Astrocyte of the hippocampus (primary cell): ENCODE measurements at regions not wholly inside any gene's neighbourhood (a gene's known extent, or its start where the extent isn't known, plus 50 kb on each side); places are given as distances from the start of the nearest gene placed in this dataset.

ENCODE experiments used
- DNase-seq: peaks from one replicate; pipeline ENCODE4 v3.0.0; 2011; ENCODE audit warnings: low read depth, low spot score

DNA sequence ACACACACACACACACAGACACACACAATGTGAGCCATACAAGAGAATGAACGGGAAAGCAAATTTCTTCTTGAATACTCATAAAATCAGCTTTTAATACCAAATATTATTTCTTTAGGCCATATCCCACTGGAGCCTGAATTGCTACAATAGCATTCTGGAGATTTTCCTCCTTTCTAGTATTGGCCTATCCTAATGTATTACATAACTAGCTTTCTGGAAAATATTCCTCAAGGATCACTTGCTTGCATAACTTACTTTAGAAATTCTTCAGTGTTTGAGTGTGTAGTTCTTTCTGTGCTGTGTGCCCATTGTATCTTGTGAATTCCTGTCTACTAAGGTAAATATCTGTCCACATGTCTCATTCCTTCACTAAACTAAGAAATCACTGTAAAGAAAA, 351.0 kb upstream of the MCTP2 start:
- DNase-seq = no peak

DNA sequence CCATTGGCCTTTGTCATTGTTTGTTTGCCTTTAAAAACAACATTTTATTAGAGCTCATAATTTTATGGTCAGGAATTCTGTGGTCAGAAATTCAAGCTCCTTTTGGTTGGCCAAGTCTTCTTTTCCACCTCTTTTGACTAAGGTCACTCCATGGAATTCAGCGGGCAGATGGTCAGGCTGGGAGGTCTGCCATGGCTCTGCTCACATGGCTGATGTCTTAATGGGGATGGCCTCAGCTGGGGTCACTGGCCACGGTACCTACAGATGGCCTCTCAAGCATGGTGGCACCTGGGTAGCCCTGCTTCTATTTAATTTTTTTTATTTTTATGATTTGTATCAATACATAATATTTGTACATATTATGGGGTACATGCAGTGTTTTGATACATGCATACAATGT, 360.8 kb upstream of the MCTP2 start:
- no peak for DNase-seq

DNA sequence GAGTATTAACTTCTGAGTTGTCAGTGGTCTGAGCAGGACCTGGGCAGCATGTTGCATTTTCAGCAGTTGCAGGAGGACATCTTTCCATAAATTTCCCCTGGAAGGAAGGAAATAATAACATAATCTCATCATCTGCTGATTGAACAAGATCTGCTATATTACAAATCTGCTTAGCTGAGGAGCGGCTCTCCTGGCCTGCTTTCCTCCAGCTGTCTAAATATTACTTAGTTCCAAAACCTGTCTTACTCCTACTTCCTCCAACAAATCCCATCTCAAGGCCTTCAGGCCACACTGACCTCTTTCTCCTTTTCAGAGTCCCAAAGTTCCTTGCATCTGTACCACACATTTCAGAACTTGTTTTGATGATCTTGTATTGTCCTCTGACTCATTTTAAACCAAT, 364.4 kb upstream of the MCTP2 start:
- DNase-seq = no peak

DNA sequence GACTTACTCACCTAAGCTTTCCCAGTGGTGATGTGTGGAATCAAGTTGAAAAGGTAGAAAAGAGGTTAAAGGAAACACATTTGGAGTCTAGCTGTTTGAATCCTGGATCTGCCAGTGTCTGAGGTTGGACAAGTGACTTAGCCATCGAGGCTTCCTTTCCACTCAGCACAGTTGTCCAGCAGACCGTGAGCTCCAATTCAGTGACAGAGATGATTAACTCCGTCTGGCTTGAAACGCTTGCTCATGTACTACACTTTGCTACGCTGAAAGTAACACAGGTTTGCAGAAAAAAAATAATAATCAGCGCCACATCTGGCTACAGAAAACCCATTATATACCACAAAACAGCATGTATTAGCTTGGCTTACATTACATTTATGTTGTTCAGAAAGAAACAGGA, 364.9 kb upstream of the MCTP2 start:
- no peak for DNase-seq

DNA sequence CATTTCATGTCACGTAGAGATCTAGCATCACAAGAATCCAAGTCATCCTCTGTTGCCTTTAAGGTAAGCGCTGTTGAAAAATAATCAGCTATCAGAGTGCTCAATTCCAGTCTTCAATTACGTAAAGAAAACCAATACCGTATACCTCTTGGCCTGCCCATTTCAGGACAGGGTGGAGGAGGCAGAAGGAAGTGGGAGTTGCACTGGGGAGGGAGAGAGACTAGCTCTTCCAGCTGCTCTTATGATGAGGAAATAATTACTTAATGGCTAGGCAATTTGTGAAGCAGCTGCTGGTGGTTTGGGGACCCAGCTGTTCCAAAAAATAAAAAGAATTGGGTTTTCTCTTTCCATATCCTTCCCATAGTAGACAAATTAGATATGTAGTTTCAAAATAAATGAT, 365.8 kb upstream of the MCTP2 start:
- no peak for DNase-seq

DNA sequence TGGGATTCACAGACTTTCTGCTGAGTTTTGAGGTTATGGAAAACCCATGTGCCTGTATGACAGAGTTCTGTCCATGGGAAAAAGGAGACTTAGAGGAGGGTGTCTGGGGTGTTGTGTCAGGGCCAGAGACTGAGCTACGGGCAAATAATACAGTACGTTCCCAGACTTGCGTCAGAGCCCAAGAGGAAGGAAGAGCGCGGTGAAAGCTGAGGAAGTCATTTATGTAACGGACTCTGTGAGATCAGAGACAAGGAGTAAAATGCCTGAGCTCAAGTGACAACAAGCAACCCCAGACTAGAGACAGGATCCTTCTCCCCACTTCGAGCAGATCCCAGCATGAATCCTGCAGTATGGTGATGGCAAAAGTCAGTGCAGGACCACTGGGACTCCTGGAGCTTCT, 368.6 kb upstream of the MCTP2 start:
- no peak for DNase-seq

DNA sequence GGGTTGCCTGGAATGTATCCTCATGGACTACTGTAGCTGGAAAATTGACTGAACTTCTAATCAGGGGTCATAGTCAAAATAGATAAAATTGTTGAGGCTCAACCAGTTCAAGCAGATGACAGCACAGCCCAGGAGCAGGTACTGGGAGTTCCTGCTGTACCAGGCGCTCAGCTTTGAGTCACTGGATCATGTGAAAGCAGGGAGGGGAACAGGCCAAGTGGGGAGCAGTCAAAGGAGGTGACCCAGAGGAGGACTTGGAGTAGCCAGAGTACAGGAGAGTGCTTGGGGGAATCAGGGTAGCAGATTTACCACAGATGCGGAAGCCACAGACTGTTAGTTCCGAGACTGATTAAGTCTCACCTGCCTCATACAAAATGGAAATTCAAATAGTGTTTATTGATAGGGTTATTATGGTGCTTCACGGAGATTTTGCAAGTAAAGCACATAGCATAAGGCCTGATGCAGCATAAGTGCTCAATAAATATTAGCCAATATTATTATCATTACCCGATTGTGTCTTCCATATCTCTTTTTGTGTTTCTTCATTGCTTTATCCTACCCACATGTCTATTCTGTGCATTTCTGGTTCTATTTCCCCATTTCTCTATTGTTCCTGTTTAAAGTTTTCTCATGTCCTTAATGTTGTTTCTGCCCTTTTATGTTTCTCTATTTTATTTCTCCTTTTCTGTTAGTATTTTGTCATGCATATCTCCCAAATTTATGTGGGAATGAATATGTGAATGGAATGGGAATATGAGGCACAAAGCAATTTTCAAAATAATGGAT, 369.2 kb upstream of the MCTP2 start:
- no peak for DNase-seq

DNA sequence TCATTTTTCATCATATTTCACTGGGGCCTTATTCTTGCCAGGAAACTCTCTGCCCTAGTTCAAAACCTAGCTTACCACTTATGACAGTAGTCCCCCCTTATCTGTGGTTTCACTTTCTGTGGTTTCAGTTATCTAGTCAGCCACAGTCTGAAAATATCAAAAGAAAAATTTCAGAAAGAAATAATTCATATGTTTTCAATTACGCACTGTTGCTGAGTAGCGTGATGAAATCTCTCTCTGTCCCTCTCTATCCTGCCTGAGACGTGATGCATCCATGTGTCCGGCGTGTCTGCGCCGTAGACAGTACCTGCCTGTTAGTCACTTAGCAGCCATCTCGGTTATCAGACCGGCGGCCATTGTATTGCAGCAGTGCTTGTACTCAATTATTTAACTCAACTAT, 369.9 kb upstream of the MCTP2 start:
- no peak for DNase-seq

DNA sequence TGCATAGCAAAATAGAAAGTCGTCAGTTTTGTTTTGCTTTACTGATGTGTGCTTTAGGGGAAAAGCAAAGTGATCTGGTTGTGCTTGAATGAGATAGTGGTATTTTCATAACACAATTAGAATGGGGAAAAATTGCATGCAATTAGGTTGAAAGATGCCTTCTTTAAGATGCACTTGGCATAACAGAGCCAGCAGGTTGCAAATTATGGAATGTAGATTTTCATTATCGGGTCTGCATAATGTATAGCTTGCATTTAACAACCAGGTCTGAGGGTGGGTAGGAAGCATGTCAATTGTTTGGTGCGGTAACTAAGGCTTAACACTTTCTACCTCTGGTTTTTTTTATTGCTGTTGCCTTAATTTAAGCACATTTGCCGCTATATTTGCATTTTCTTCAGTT, 370.7 kb upstream of the MCTP2 start:
- no peak for DNase-seq

DNA sequence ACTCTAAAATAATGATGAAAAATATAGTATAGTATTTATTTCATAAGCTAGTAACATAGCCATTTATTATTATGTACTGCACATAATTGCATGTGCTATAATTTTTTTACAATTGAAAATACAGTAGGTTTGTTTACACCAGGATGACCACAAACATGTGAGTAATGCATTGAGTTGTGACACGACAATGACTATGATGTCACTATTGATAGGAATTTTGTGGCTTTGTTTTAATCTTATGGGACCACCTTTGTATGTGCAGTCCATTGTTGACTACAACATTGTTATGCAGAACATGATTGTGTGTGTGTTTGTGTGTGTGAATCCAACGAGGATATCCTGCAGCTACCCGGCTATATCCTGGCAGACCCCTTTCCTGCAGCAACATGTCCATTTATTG, 372.2 kb upstream of the MCTP2 start:
- peak; percentile 5 for DNase-seq

DNA sequence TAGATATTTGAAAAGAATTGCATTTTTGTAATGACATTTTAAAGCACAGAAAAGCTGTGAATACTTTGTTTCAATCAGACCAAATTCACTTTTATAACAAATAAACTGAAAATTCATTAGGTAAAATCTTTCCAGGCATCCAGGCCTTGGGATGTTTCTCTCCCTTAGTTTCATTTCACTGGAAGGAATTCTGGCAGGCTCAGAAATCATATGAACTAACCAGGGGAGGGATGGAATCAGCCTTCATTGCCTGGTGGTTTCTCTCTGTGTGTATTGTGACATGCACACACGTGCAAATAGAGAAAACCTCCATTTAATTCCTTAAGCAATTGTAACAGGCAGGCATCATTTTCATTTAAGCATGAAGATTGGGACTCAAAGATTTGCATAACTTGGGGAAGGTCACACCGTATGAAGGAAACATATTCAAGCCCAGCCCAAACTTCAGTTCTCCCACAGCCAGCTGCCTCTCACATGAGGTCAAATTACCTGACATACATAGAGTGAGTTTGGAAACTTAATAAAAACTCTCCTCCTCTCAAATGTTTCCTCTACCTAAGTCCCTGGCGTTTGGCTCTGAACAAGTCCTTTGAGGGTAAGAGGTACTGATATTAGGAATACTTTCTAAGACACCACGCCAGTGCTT, 376.1 kb upstream of the MCTP2 start:
- DNase-seq = no peak

DNA sequence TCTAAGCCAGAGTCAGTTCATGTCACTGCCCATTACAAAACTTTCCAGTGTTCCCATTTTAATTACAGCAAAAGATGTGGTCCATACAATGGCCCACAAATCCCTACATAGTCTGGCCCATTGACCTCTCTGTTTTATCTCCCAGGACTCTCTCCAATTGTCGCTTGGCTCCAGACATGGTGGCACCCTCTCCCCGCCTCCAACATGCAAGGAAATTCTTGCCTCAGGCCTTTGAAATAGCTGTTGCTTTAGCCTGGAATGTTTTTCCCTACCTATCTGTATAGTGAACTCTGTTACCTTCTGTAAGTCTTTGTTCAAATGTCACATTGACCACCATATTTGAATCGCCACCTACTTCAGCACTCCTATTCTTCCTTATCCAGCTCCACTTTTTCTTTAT, 377.3 kb upstream of the MCTP2 start:
- no peak for DNase-seq

DNA sequence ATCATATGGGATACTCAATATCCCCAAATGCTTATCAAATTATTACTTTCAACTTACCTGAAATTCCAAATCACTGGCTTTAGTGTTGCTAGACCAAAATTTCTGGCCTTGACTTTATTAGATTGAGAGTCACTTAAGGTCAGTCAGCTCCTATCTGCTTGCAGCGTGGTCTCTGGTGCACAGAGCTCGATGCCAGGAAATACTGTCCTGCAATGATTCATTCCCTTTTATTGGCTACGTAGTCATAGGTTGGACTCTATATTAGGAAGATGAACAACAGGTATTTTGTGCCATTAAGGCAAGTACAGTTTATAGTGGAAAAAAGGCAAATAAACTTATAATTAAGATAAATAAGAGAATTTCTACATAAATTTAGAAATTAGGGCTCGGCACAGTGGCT, 378.6 kb upstream of the MCTP2 start:
- no peak for DNase-seq

DNA sequence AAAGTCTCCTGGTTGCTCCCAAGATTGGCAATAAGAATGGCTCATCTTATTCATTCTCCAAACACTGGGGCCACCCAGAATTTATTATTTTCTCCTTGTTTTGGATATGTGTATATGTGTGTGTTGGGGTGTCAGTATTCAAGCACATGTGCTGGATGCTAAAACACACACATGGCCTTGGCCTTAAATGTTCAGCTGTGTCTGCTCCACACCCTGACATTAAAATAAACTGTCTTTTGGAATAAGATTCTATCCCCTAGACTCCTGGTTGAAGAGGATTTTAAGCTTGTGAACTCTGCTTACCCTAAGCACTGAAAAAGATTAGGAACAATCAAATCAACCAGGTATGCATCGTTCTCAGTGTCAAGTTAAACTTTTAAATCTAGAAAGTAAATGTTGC, 382.9 kb upstream of the MCTP2 start:
- DNase-seq = no peak

DNA sequence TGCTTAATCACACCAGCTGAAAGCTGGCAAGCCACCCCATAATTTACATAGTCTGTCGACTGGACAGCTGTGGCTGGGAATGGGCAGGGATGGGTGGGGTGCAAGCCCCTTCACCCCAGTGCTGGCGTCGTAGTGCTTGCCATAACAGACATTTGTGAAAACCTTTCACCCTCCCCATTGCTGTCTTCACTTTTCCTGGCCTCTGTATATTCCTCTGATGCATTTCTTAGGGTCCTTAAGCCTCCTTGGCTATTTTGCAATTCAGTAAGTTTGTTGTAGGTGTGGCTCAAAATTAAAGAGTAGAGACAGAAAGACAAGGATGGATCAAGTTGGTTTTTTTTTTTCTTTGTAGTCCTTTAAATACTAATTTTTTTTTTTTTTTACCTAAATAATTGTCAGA, 383.3 kb upstream of the MCTP2 start:
- no peak for DNase-seq

DNA sequence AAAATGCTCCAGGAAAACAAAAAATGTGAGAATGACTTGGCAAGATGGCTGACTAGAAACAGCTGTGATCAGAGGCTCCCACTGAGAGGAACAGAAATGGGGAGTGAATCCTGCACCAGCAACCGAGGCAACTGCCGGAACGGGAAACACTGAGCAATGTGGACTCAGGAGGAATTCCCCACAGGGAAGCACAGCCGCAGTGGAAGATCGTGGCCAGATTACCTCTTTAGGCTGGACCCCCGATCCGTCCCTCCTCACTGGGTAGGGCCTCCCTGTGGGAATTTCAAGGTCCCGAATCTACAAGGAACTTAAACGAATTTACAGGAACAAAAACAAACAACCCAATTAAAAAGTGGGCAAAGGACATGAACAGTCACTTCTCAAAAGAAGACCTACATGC, 385.2 kb upstream of the MCTP2 start:
- no peak for DNase-seq

DNA sequence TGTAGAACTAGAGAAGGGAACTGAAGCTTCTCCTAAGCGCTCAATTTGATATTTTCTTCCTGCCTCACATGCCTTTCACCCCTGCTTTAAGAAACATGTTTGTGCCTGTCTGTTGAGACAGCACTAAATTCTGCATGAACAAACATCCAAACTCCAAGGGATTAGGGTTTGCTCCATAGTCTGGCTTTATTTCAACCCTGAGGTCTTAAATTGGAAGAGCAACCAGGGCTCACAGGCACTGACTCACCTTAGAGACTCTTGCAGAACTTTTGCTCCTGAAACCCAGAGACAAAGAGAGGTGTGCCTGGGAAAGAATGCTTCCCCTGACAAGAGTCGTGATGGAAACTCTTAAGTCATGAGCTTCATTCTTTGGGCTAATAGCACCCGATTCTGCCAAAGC, 393.9 kb upstream of the MCTP2 start:
- peak; percentile 29 for DNase-seq

DNA sequence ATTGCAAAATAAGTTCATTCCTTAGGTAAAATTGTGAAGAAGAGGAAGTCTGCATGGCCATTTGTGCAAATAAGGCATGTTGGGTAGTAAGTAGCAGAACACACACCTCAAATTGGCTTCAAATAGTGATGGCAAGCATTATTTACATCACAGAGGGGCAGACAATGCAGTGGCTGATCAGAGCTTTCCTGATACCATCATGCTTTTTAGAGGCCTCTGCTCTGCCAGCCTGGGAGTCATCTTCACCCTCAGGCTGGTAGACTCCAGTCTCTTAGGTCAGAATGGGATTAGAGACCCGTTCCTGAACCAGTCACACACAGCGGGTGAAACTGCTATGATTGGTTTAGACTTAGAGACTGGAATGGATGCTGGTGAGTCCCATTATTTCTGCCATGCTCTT, 396.0 kb upstream of the MCTP2 start:
- no peak for DNase-seq

DNA sequence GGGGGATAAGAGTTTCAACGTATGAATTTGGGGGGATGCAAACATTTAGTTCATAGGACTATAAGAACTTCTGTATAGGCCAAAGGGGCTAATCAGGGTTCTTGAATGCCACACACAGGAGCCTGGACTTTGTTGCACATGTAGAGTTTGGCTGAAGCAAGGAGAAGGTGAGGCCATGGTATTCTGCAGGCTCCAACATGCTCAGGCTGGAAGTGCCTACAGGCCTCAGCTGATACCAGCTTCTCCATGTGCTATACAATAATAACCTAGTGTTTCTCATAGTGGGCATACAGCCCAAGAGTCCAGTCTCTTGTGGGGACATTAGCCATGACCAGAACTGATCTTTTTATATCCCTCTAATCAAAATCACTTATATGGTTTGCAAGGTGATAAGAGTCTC, 399.7 kb upstream of the MCTP2 start:
- DNase-seq = no peak

DNA sequence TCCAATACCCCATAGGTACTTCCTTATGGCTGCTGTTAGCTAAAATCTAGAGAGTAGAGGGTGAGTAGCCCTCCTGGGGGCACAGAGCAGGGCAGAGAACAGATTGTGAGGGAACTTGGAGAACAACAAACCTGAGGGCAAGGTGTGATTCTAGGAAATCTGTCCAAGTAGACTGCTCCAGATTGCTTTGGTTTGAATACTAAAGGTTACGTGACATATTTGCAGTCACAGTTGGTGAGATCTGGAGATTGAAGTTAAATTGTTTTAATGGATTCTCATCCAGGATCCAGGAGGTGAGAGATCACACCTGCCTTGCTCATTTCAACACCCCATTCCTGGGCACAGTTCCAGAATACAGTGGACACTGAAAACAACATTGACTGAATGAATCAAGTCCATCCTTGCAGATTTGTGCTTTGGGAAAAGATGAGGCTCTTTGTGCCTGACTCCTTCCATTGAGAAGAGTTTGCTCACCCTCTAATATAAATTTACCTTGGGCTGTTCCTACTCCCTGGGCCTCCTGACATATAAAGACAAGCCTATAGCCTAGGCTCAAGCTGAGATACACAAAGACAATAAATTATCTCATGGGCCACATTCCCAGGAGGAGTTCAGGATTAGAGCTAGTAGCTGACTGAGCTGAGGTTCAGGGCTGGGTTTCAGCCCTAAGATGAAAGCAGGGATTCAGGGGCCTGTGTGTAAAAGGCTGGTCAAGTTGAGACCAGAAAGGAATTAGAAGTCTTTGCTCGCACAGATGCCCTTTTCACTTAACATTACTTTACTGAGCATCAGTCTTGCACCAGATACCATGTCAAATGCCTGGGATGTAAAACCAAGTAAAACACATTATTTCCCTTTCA, 400.9 kb upstream of the MCTP2 start:
- DNase-seq = no peak

DNA sequence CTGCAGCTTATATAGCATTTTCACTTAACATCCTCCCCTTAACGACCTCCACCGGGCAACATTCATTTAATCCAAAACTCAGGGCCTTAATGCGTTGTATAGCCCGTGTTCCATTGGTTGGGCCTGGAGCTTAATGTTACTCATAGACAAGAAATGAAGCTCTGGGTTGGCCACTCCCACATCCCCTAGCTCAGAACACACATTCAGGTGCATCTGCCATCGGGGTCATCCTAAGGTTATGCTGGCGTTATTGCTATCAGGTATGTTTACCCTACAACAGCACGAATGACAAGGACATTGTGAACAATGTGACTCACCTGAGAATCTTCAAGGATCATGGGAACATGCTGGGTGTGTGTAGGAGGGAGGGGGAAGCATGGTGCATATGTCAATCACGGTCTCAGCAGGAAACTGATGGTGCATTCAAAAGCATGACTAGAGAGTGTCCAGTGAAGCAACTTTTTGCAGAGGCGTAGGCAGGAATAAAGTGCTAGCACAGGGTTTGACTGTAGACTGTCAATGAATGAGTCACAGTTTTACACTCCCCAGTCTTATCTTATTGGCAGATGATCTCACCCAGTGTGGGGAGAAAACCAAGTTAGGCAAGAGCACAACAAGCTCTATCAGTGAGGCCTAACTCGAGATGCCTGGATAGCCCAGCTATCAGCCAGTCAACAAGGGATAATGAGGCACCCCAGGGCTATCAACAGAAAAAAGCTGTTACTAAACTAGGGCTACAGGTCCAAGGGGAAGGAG, 402.1 kb upstream of the MCTP2 start:
- peak; percentile 71 for DNase-seq

DNA sequence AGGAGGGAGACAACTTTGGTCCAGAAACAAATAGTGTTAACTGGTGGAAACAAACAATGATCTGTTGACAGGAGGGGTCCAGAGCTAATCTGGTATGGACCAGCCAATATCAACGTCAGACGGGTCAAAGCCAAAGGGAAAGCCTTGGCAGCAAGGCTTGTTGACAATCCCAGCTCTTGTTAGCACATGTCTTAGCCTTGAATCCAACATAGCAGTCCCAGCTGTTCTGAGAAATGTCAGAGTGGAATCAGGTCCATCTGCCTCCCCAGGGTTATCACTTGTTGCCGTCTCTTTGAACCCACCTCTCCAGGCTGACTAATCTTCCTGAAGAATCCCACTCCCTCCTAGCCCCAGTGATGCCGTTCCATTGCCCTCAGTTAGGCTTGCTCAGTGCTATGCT, 404.6 kb upstream of the MCTP2 start:
- DNase-seq = no peak
